H1 (cell line): ENCODE measurements at regions not wholly inside any gene's neighbourhood (a gene's known extent, or its start where the extent isn't known, plus 50 kb on each side); places are given as distances from the start of the nearest gene placed in this dataset.

Source experiments
- CTCF ChIA-PET: fragments of 300-600 bp; sonication (Branson Sonifier 250); formaldehyde crosslinking; loops from one replicate; lab custom pipeline; 2021; ENCODE audit not compliant: partially characterized antibody; lab: Charles Lee
- POLR2A ChIA-PET: fragments of 300-600 bp; sonication (Branson Sonifier 250); formaldehyde crosslinking; loops from one replicate; lab custom pipeline; 2021; ENCODE audit warnings: inconsistent platforms; ENCODE audit not compliant: partially characterized antibody; lab: Charles Lee
- DNase-seq, 2 experiments: peaks; one replicate each; pipeline versions ENCODE4 v3.0.0 to v3.0.0-alpha.2; 2010 to 2022; ENCODE audit warnings: low spot score in 2 of 2, low read depth in 1 of 2, mixed read lengths in 1 of 2
- FAIRE-seq: peaks from 2 replicates; lab custom pipeline; 2011; peaks lifted over from hg19 to GRCh38; lab: Jason Lieb, UNC
- H2AFZ ChIP-seq: 2 replicates; pipeline ENCODE4 v1.8.1; 2012; ENCODE audit warnings: low read length, inconsistent platforms
- H2AK5ac ChIP-seq: 2 replicates; pipeline ENCODE4 v1.6.1; 2013; ENCODE audit warnings: low read depth, low read length
- H2BK120ac ChIP-seq: replicated peaks from 2 replicates; pipeline ENCODE3; 2013; ENCODE audit warnings: low read depth, low read length, inconsistent platforms
- H2BK12ac ChIP-seq: 2 replicates; pipeline ENCODE4 v1.6.1; 2013; ENCODE audit warnings: low read depth, low read length
- H2BK15ac ChIP-seq: 2 replicates; pipeline ENCODE4 v1.6.1; 2013; ENCODE audit warnings: low read length
- H2BK20ac ChIP-seq: 2 replicates; pipeline ENCODE4 v1.6.1; 2013; ENCODE audit warnings: low read length
- H2BK5ac ChIP-seq: 2 replicates; pipeline ENCODE4 v1.6.1; 2013; ENCODE audit warnings: low read depth, low read length
- H3K14ac ChIP-seq: 2 replicates; pipeline ENCODE4 v1.6.1; 2013; ENCODE audit warnings: inconsistent platforms; ENCODE audit not compliant: insufficient read length
- H3K18ac ChIP-seq: 2 replicates; pipeline ENCODE4 v1.6.1; 2013; ENCODE audit warnings: low read length; ENCODE audit errors: extremely low read depth
- H3K23ac ChIP-seq: 2 replicates; pipeline ENCODE4 v1.6.1; 2013; ENCODE audit warnings: inconsistent platforms; ENCODE audit not compliant: insufficient read length
- H3K23me2 ChIP-seq: 2 replicates; pipeline ENCODE4 v1.6.1; 2013; ENCODE audit warnings: low read depth, low read length
- H3K27ac ChIP-seq: 2 replicates; pipeline ENCODE4 v1.6.1; 2011; ENCODE audit warnings: low read depth, low read length, inconsistent platforms
- H3K27me3 ChIP-seq, 4 experiments: replicated peaks in 1 of 4; 1 replicate in 1 of 4; 2 replicates in 3 of 4; pipeline versions ENCODE4 v1.6.1 to v1.8.1; 2011 to 2013; ENCODE audit warnings: low read length in 3 of 4, mild to moderate bottlenecking in 3 of 4, inconsistent platforms in 2 of 4, mixed read lengths in 2 of 4, moderate library complexity in 1 of 4; ENCODE audit not compliant: control insufficient read depth in 3 of 4, insufficient read depth in 3 of 4; ENCODE audit errors: extremely low read depth in 1 of 4
- H3K36me3 ChIP-seq, 4 experiments: 2 replicates each; pipeline versions ENCODE4 v1.6.1 to v1.8.1; 2011 to 2013; ENCODE audit warnings: mild to moderate bottlenecking in 4 of 4, low read length in 3 of 4, moderate library complexity in 2 of 4, control low read depth in 1 of 4, inconsistent platforms in 1 of 4; ENCODE audit not compliant: insufficient read depth in 4 of 4, control insufficient read depth in 2 of 4
- H3K4ac ChIP-seq: replicated peaks from 2 replicates; pipeline ENCODE3; 2013; ENCODE audit warnings: low read length, low read depth, mixed read lengths, inconsistent platforms; ENCODE audit not compliant: insufficient read length
- H3K4me1 ChIP-seq, 4 experiments: replicated peaks in 1 of 4; 1 replicate in 1 of 4; 2 replicates in 3 of 4; pipeline versions ENCODE4 v1.6.1 to v1.8.1; 2011 to 2013; ENCODE audit warnings: low read length in 3 of 4, inconsistent platforms in 2 of 4, mixed read lengths in 1 of 4; ENCODE audit not compliant: insufficient read depth in 4 of 4, control insufficient read depth in 3 of 4
- H3K4me2 ChIP-seq, 2 experiments: 2 replicates each; pipeline versions ENCODE4 v1.6.1 to v1.8.1; 2011 to 2013; ENCODE audit warnings: low read depth in 2 of 2, low read length in 2 of 2, control low read depth in 1 of 2, inconsistent platforms in 1 of 2, mild to moderate bottlenecking in 1 of 2; ENCODE audit not compliant: insufficient read depth in 1 of 2
- H3K4me3 ChIP-seq, 4 experiments: fragments of 200-600, 300-600 bp in 1 of 4; sonication (generic), shearing (Covaris generic), sonication (Bioruptor Twin) in 1 of 4; 2 replicates each; pipeline versions ENCODE4 v1.5.1 to v1.8.1; 2011 to 2016; ENCODE audit warnings: low read length in 4 of 4, low read depth in 3 of 4, control low read depth in 2 of 4, inconsistent platforms in 2 of 4, mild to moderate bottlenecking in 2 of 4, mixed read lengths in 1 of 4, moderate library complexity in 1 of 4; ENCODE audit not compliant: insufficient read depth in 2 of 4; ENCODE audit errors: extremely low read depth in 1 of 4
- H3K56ac ChIP-seq: replicated peaks from 2 replicates; pipeline ENCODE3; 2013; ENCODE audit warnings: low read depth, mild to moderate bottlenecking, mixed read lengths, low read length, inconsistent platforms; ENCODE audit not compliant: insufficient read length
- H3K79me1 ChIP-seq: 2 replicates; pipeline ENCODE4 v1.6.1; 2013; ENCODE audit warnings: low read depth, low read length, control low read depth
- H3K79me2 ChIP-seq, 2 experiments: 2 replicates each; pipeline versions ENCODE4 v1.6.1 to v1.8.1; 2012 to 2013; ENCODE audit warnings: low read length in 2 of 2, mild to moderate bottlenecking in 2 of 2, inconsistent platforms in 1 of 2; ENCODE audit not compliant: insufficient read depth in 2 of 2, control insufficient read depth in 1 of 2
- H3K9ac ChIP-seq, 4 experiments: replicated peaks in 1 of 4; 1 replicate in 1 of 4; 2 replicates in 3 of 4; pipeline versions ENCODE4 v1.6.1 to v1.8.1; 2011 to 2013; ENCODE audit warnings: low read depth in 3 of 4, low read length in 3 of 4, control low read depth in 2 of 4, mild to moderate bottlenecking in 2 of 4, moderate library complexity in 2 of 4, inconsistent platforms in 1 of 4; ENCODE audit errors: extremely low read depth in 1 of 4
- H3K9me3 ChIP-seq, 2 experiments: 2 replicates each; pipeline versions ENCODE4 v1.6.1 to v1.8.1; 2012 to 2013; ENCODE audit warnings: mild to moderate bottlenecking in 2 of 2, moderate library complexity in 2 of 2, control low read depth in 1 of 2, inconsistent platforms in 1 of 2, low read depth in 1 of 2, low read length in 1 of 2, mixed read lengths in 1 of 2; ENCODE audit not compliant: insufficient read depth in 2 of 2
- H4K20me1 ChIP-seq, 2 experiments: replicated peaks in 1 of 2; 2 replicates each; pipeline versions ENCODE3 to v1.8.1; 2011 to 2013; ENCODE audit warnings: inconsistent platforms in 2 of 2, low read length in 2 of 2, mild to moderate bottlenecking in 1 of 2; ENCODE audit not compliant: insufficient read depth in 2 of 2, control insufficient read depth in 1 of 2
- H4K5ac ChIP-seq: 2 replicates; pipeline ENCODE4 v1.6.1; 2013; ENCODE audit warnings: low read length, low read depth, mixed read lengths, inconsistent platforms; ENCODE audit not compliant: insufficient read length
- H4K8ac ChIP-seq: 2 replicates; pipeline ENCODE4 v1.8.0; 2013; ENCODE audit warnings: mild to moderate bottlenecking, moderate library complexity, low read length, inconsistent platforms; ENCODE audit not compliant: insufficient read depth; ENCODE audit errors: extremely low read depth
- H4K91ac ChIP-seq: replicated peaks from 2 replicates; pipeline ENCODE3; 2013; ENCODE audit warnings: low read length, mixed read lengths, inconsistent platforms; ENCODE audit not compliant: insufficient read length
- ATF3 ChIP-seq: IDR thresholded peaks from 2 replicates; pipeline ENCODE4 v1.6.1; 2011; ENCODE audit warnings: low read depth, mild to moderate bottlenecking, low read length; ENCODE audit not compliant: insufficient read depth
- BCL11A ChIP-seq, 2 experiments: IDR thresholded peaks; one replicate each; pipeline ENCODE4 v1.6.1; 2011; ENCODE audit warnings: low read depth in 2 of 2, low read length in 2 of 2, mild to moderate bottlenecking in 2 of 2
- FOSL1 ChIP-seq: IDR thresholded peaks from 2 replicates; pipeline ENCODE4 v1.6.1; 2011; ENCODE audit warnings: mild to moderate bottlenecking, low read depth, low read length, moderate library complexity; ENCODE audit not compliant: insufficient read depth
- RAD21 ChIP-seq, 2 experiments: IDR thresholded peaks in 1 of 2; conservative IDR thresholded peaks in 1 of 2; 2 replicates each; pipeline ENCODE4 v1.6.1; 2011; ENCODE audit warnings: low read depth in 2 of 2, low read length in 2 of 2, improper control_type of control experiment in 1 of 2, inconsistent platforms in 1 of 2, mild to moderate bottlenecking in 1 of 2, moderate library complexity in 1 of 2
- RXRA ChIP-seq: IDR thresholded peaks from 2 replicates; pipeline ENCODE4 v1.6.1; 2011; ENCODE audit warnings: low read depth, mild to moderate bottlenecking, low read length, moderate library complexity; ENCODE audit not compliant: insufficient read depth
- SP4 ChIP-seq: IDR thresholded peaks from 2 replicates; pipeline ENCODE4 v1.6.1; 2012; ENCODE audit warnings: low read length, inconsistent platforms
- SUZ12 ChIP-seq: fragments of 200-600 bp; sonication (generic); IDR thresholded peaks from 2 replicates; pipeline ENCODE4 v1.6.1; 2012; ENCODE audit warnings: mild to moderate bottlenecking, inconsistent platforms, low read length, moderate library complexity, mixed read lengths
- TBP ChIP-seq: IDR thresholded peaks from 2 replicates; pipeline ENCODE4 v1.6.1; 2011; ENCODE audit warnings: low read depth, low read length, improper control_type of control experiment
- TEAD4 ChIP-seq: IDR thresholded peaks from 2 replicates; pipeline ENCODE4 v1.6.1; 2012; ENCODE audit warnings: low read depth, low read length, inconsistent platforms, mixed read lengths
- WGBS, 2 experiments: shearing (Covaris generic) in 1 of 2; methylation state at CpG; one replicate each; pipeline versions ENCODE4 v1.1.6 to v1.1.7; 2013 to 2015; ENCODE audit warnings: low lambda C conversion rate in 2 of 2, mixed read lengths in 2 of 2, inconsistent platforms in 1 of 2, low coverage in 1 of 2, missing lambda C conversion rate in 1 of 2; ENCODE audit not compliant: insufficient replicate concordance in 2 of 2, insufficient coverage in 1 of 2, insufficient read length in 1 of 2; ENCODE audit errors: extremely low coverage in 1 of 2, missing lambda C conversion rate in 1 of 2; 5-methylcytosine and 5-hydroxymethylcytosine counted together

DNA sequence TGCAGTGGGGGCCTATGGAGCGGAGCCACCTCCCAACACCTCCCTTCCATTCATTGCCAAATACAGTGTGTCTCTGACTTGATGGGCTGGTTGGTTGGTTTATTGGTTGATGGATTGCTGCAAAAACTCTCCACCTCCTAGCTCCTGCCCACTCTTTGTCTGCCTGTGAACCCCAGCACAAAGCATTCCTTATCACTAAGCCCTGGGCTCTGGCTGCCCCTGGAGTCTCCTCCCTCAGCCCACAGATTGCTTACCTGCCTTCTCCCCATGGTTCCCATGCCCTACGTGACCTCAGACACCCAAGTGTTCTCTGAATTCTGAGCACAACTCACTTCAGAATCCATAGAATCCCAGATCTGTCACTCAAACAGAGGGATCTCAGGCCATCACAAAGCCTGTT, 139.1 kb upstream of the TPM1 start:
- H3K9ac ChIP-seq, result no peak overlapping the region
- FAIRE-seq (peak; percentile 28), DNase-seq (no peak)
- no peak overlapping the region for H3K27ac ChIP-seq
- H3K4me3 ChIP-seq, result no peak overlapping the region
- peak overlapping the region; percentile 52; the same call in 1 of the 2 replicates for H2BK12ac ChIP-seq
- ChIA-PET CTCF (interaction anchor here (1.7 kb wide), 2 partner anchors 9 to 191 kb away, joined by 4 to 5 read pairs; no protein-coding TSS in a partner anchor), POLR2A (interaction anchor here (1.2 kb wide), 1 partner anchor 28 kb away, joined by 3 read pairs; no protein-coding TSS in a partner anchor)
- H3K79me1 ChIP-seq, result no peaks in the 10 kb centered on the region
- no peak overlapping the region for H4K5ac ChIP-seq
- no peak overlapping the region for H3K4ac ChIP-seq
- H3K9me3 ChIP-seq, result no peaks in the 10 kb centered on the region
- no peaks in the 10 kb centered on the region for H3K36me3 ChIP-seq
- no peaks in the 10 kb centered on the region for H3K23me2 ChIP-seq
- H2BK15ac ChIP-seq, result no peak overlapping the region
- H4K8ac ChIP-seq, result no peak overlapping the region
- H3K4me1 ChIP-seq, result peaks cover 0 to 11% (median 5%) of the 10 kb centered on the region in 4 experiments; a peak in 6 of 7 replicates
- no peak overlapping the region for H3K14ac ChIP-seq
- H3K27me3 ChIP-seq, result no peaks in the 10 kb centered on the region
- WGBS, 2 experiments, result 90% methylated on average over 2 of the region's 2 CpGs; no CpG with 5 or more reads in 1 of the 2 experiments
- no peak overlapping the region for H2BK120ac ChIP-seq
- H3K23ac ChIP-seq, result no peak overlapping the region
- peak overlapping the region; percentile 40 for H4K91ac ChIP-seq
- no peak overlapping the region; the same call in 1 of the 2 replicates for H2AK5ac ChIP-seq
- H3K4me2 ChIP-seq, result no peak overlapping the region
- no peak overlapping the region for H3K56ac ChIP-seq
- TF ChIP-seq RXRA, result no peak
- no peak for TF ChIP-seq RAD21 (IDR thresholded peaks at IDR 0.05 in 1 of 2, conservative IDR thresholded peaks at IDR 0.05 in 1 of 2; ENCODE audit: low read depth in 2 of 2, low read length in 2 of 2)
- TF ChIP-seq BCL11A (IDR thresholded peaks at IDR 0.05; ENCODE audit: low read depth in 2 of 2, low read length in 2 of 2), result no peak
- no peak for TF ChIP-seq SUZ12
- TF ChIP-seq ATF3, result no peak
- TF ChIP-seq TEAD4, result no peak
- TF ChIP-seq TBP, result no peak
- TF ChIP-seq SP4, result no peak
- no peak for TF ChIP-seq FOSL1
- H2AFZ ChIP-seq, result no peak overlapping the region
- no peaks in the 10 kb centered on the region for H4K20me1 ChIP-seq
- H2BK20ac ChIP-seq, result no peak overlapping the region
- no peaks in the 10 kb centered on the region for H3K79me2 ChIP-seq
- peak overlapping the region; percentile 79; the same call in 1 of the 2 replicates for H3K18ac ChIP-seq
- H2BK5ac ChIP-seq, result no peak overlapping the region; the same call in 1 of the 2 replicates
